Right ventricle myocardium superior (tissue), 1 donor: ENCODE measurements at regions not wholly inside any gene's neighbourhood (a gene's known extent, or its start where the extent isn't known, plus 50 kb on each side); places are given as distances from the start of the nearest gene placed in this dataset.

ENCODE experiments used
- ATAC-seq: fragments of 200-7000 bp; cut with Tn5 transposase; one replicate; pipeline ENCODE4 v1.9.1; 2020; ENCODE audit warnings: mild to moderate bottlenecking; ENCODE audit not compliant: poor library complexity
- DNase-seq: peaks from one replicate; pipeline ENCODE4 v3.0.0-alpha.2; 2020
- intact Hi-C: fragments of 100-400 bp; cut with DNase I; formaldehyde crosslinking; loops from one replicate; pipeline ENCODE4 v1.11.2; 2022
- donor health status: DM: no; HTN: yes; CAD: no; lungs with severe emphysema.

GRCh38 chr5:68708156-68708841 is 385.5 kb upstream of the SLC30A5 start:
- intact Hi-C loops, result no loop called here
- ATAC-seq (no peak), DNase-seq (no peak)

- DNase-seq (no peak), ATAC-seq (no peak)
- intact Hi-C loops, result no loop called here
Observed at GRCh38 chr5:68708842-68709170, 385.0 kb upstream of the SLC30A5 start.

DNA sequence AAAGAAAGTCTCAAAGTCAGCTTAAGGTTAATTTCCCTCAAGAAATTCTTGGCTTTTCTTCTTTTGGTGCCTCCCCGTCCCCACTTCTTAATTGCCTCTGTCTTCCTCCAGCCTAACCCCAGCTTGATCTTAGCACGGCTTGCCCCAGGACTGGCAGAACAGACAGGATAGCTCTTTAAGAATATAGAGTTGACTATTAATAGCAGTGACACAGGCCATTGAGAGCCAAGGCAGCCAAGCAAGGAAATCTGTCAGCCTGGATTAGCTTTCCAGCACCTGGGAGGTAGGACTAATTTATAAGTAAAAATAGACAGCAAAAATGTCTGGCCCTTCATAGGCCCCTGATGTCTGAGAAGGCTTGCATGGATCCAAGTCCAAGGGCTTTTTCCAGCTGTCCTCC is 384.6 kb upstream of the SLC30A5 start:
- intact Hi-C loops, result no loop called here
- no peak for DNase-seq

DNA sequence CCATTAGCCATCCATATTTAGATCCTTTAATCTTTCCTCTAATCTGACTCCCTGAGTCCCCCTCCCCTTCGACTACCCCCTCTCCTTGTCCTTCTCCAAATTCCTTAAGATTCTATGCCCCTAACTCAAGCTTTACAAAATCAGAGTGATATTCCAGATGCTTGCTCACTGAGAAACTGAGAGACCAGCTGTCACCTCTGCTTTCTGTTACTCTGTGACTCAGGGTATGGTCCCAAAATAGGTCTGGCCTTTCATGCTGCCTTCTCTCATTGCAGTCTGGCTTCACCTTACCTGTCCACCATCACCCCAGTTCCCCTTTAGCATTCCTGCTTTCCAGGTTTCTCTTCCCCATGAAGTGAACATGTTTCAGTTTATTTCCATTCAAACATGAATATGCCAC is 383.3 kb upstream of the SLC30A5 start:
- no peak for DNase-seq
- peak; percentile 61 for ATAC-seq
- intact Hi-C loops, result no loop called here

More for the DNA sequence above, 384.6 kb upstream of the SLC30A5 start:
- ATAC-seq, result peak; percentile 92

GRCh38 chr5:68711293-68712200 is 382.3 kb upstream of the SLC30A5 start:
- DNase-seq, result no peak
- intact Hi-C loops, result no loop called here
- no peak for ATAC-seq

DNA sequence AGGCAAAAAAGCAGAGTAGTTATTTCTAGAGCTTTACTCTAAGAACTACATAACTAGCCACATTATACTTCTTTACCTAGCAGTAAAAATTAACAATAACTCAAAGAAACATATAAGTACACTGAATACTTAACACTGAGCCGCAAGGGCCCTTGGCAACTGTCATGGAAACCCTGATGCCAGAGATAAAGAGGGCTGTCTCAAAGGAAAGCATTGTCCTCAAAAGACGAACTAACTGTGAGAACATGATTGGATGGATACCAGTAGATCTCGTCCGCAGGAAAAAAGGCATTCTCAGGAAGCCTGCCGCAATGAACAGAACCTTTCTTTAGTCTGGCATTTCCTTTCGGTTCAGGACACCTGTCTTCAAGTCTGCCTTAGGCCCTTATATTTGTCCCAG is 379.0 kb upstream of the SLC30A5 start:
- no peak for ATAC-seq
- DNase-seq, result no peak
- intact Hi-C loops, result no loop called here

DNA sequence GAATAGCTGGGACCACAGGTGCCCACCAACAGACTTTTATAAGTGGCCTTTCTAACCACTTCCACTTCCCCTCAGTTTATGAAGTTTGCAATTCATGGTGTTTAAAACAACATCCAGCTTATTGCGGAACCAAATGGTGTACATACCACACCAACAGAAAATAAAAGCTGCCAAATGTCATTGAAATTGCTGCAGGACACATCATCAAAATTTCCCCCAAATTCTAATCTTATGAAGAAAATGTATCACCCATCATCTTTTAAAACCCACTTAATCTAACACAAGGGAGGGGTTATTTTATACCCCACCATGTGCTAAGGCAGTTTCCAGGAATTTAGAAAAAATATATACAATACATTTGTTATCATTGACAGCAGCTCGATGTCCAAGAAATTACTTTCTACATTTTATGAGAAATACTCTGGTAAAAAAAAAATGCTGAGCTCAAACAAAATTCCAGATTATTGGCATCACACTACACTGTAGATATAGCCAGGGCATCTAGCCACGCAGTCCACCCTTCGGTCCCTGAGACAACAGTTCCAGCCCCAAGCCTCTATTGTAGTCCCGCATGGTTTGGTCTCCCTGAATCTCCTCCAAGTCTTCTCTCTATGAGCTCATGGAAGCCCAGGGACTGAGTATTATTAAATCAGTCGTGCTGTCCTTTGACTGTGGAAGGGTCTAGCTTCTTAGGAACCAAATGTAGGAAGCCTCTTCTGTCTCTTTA is 372.8 kb upstream of the SLC30A5 start:
- intact Hi-C loops, result no loop called here
- ATAC-seq, result no peak

DNA sequence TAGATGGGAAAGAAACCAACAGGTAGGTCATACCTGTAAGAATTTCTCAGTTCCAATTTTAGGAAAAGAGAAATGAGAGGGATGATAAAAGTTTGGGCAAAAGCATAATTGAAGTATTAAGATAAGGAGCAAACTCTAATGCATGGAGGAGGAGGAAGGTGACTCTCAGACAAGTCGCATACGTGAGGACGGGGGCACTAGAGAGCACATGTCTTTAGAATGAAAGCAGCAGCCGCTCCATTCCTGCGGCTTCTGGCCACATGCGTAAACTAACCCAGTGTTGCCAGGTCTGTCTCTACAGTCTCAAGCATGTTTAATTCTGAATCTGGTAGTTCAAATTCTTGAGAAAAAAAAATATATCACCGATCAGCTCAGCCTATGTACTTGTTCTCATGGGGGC is 371.5 kb upstream of the SLC30A5 start:
- ATAC-seq (no peak), DNase-seq (no peak)
- intact Hi-C loops, result no loop called here

More for the DNA sequence above, 372.8 kb upstream of the SLC30A5 start:
- no peak for DNase-seq

DNA sequence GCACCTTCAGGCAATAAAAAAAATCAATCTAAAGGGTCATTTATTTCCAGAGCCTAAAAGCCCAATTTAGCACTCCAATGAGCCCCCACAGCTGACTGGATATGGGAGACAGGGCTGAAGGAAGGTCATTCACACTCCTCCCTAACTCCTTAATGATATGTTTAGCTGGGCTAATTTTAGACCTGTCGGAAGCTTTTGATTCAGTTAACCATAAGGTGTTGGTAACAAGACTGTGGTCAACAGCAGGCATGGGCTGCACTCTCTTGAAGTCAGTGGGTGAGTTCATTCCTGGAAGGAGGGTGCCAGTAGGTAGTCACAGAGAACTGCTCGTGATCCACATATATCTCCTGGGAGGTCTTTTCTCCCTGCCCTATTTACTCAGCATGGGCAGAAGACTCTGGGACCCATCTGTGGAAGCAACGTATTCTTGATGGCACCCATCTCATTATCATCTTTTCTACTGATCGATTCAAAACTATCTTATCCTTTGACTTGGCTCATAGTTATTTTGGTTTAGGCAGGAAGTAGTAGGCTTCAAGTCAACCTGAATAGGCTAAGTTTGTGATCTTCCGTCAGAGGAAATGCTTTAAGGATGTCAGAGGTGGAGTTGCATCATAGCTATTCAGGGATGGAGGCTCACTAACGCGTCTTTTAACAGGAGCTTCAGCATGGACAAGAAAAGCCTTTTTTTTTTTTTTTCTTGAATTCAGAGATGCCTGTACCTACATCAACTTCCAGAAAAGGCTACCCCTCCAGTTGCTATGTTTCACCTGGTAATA is 367.7 kb upstream of the SLC30A5 start:
- DNase-seq (no peak), ATAC-seq (peak; percentile 81)
- intact Hi-C loops, result no loop called here

GRCh38 chr5:68727931-68728330 is 365.9 kb upstream of the SLC30A5 start:
- DNase-seq (no peak), ATAC-seq (no peak)
- intact Hi-C loops, result no loop called here

- ATAC-seq, result no peak
- DNase-seq, result no peak
- intact Hi-C loops, result no loop called here
Observed at GRCh38 chr5:68729678-68730077, 364.1 kb upstream of the SLC30A5 start.

DNA sequence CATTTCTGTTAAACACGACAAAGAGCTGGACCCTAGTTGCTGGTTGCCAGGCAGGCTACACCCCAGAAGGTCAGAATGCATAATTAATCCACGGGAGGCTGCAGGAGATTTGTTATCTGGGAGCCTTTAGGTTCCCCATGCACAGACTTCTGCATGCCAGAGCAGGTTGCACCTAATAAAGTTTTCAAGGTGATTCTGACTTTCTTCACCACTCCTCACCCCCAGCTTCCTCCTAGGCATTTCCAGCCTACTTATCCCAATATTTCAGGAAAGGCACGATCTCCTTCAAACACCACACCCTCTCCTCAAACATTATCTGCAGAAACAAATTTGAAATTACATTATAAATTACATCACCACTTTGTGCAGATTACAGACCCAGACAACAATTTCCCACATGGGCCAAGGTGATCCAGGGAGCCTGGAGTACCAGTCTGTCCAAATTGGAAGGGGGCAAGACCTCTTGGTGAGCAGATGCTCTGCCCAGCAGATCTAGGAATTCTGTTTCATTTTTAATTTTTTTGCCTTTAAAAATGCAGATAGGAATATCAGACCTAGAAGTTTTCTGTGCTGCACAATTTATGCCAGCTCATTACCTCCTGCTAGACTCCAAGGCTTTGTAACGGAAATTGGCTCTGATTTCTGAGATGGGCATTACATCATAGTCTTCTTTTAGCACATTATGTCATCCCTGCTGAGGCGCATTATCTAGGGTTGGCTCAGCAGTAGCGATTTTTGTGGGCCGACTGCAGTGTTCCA is 363.4 kb upstream of the SLC30A5 start:
- peak; percentile 44 for DNase-seq
- intact Hi-C loops, result no loop called here
- ATAC-seq, result peak; percentile 92

- DNase-seq, result no peak
- intact Hi-C loops, result no loop called here
- ATAC-seq, result peak; percentile 18
Observed at GRCh38 chr5:68730979-68731654, 362.7 kb upstream of the SLC30A5 start.

- DNase-seq, result no peak
Observed at GRCh38 chr5:68732251-68732650, 361.6 kb upstream of the SLC30A5 start.

GRCh38 chr5:68734781-68735180 is 359.0 kb upstream of the SLC30A5 start:
- intact Hi-C loops, result no loop called here
- ATAC-seq (no peak), DNase-seq (no peak)

More at GRCh38 chr5:68732251-68732650, 361.6 kb upstream of the SLC30A5 start:
- intact Hi-C loops, result no loop called here
- no peak for ATAC-seq

GRCh38 chr5:68738236-68738635 is 355.6 kb upstream of the SLC30A5 start:
- intact Hi-C loops, result no loop called here
- no peak for DNase-seq
- ATAC-seq, result no peak

- ATAC-seq (no peak), DNase-seq (no peak)
- intact Hi-C loops, result no loop called here
Observed at GRCh38 chr5:68738841-68739240, 355.0 kb upstream of the SLC30A5 start.

DNA sequence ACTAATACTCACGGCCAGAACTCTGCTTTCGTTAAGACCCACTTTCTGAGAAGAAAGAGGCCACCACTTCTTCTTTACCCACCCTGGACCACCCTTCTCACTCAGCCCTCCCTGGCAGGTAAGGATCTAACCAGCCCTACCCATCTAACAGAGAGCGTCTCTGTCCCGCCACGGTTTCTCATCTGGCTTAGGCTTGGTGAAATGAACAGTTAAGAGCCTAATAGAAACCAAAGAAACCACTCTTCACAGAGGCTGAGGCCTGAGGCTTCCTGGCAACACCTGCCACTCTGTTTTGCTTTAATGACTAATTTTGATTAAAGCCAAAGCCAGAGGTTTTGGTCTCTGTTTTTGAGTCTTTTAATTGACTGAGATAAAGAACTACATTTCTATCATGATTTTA is 354.1 kb upstream of the SLC30A5 start:
- ATAC-seq (no peak), DNase-seq (no peak)
- intact Hi-C loops, result no loop called here
